ENCODE measurements at regions not wholly inside any gene's neighbourhood (a gene's known extent, or its start where the extent isn't known, plus 50 kb on each side); places are given as distances from the start of the nearest gene placed in this dataset.
"Not testable (repeated sequence)": the region's sequence is repeated elsewhere in the genome, so short reads cannot be mapped to it uniquely, and the experiment has no call there.

- no peak for DNase-seq
Observed at GRCh38 chr21:33971492-33972013, 55.9 kb upstream of the ATP5PO start.

- DNase-seq, result no peak
Observed at GRCh38 chr21:33969581-33969980, 54.0 kb upstream of the ATP5PO start.

DNA sequence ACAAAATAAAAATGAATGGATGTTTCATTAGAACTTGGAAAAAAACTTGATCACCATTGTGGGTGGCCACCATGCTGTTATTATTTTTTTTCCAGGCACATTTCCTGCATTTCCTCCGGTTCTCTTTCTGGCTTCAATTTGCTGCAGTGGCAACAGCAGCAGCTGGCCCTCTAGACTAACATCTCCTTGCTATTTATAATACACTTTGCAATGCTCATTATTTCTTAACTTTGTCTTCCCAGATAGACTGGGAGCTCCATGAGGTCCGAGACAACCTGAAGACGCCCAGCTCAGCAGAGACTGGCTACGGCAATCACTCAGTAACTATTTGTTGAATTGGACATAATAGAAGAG, 53.4 kb upstream of the ATP5PO start:
- DNase-seq, result no peak

- DNase-seq, result no peak
Observed at GRCh38 chr21:33968080-33968994, 52.7 kb upstream of the ATP5PO start.

DNA sequence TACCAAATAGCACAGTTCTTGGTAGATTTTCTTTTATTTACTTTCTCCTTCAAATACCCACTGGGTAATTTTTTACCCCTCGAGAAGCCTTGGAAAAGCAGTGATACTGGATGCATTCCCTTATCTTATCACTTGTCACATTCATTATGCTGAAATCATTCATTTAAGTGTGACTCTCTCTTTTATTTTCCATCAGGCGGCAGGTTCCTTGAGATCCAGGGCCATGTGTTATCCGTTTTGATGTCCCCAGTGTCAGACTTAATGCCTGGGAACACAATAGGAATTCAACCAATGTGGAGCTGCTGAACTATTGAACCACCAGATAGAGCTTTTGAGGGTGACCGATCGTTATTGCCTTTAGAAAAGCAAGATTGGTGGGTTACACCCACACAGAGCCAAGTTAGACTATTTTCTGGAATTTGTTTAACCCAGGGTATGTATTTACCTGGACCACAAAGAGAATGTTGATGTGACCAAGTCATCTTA, 51.5 kb upstream of the ATP5PO start:
- no peak for DNase-seq

DNA sequence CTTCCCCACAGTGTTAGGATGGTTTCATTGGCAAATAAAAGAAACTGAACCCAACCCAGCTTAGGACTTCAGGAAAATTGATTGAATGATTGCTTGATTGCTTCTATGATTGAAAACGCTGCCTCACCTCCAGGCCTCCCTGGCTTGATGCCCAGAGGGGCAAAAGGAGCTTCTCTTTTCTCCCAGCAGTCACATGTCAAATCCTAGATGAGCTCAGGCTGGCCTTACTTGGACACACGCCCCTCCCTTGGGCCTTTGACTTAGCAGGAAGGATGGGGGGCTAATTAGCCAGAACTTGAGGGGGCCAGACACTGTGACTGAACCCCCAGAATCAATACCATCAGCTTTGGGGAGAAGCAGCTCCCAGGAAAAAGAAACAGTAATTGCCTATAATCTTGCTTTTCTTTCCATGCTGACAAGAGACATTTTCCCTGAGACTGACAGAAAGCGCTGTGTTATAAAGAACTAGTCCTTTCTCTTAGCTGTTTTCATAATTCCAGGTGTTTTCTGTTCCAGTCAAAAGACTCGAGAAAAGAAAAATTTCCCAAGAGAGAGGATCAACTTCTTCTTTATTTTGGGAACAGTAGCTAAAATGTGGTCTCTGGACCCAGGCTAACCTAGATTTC, 50.8 kb upstream of the ATP5PO start:
- DNase-seq, result no peak

DNA sequence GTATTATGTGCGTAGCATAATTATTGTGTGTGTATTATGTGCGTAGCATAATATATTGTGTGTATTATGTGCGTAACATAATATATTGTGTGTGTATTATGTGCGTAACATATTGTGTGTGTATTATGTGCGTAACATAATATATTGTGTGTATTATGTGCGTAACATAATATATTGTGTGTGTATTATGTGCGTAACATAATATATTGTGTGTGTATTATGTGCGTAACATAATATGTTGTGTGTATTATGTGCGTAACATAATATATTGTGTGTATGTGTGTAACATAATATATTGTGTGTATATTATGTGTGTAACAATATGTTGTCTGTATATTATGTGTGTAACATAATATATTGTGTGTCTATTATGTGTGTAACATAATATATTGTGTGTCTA, 50.1 kb upstream of the ATP5PO start:
- DNase-seq, result not testable (repeated sequence)

All from NCI-H2029 (cell line).